KOPT-K1 (cell line): ENCODE measurements at regions not wholly inside any gene's neighbourhood (a gene's known extent, or its start where the extent isn't known, plus 50 kb on each side); places are given as distances from the start of the nearest gene placed in this dataset.
A peak's percentile ranks its signal among the peaks of the same experiment; 100 is the strongest.
"Not testable (repeated sequence)": the region's sequence is repeated elsewhere in the genome, so short reads cannot be mapped to it uniquely, and the experiment has no call there.

Experiments used
- H3K27ac ChIP-seq: fragments of 200-600 bp; sonication (generic); 2 replicates; pipeline ENCODE4 v1.5.1; 2016; ENCODE audit warnings: antibody characterized with exemption, mild to moderate bottlenecking, low read depth, low read length; ENCODE audit not compliant: poor library complexity, severe bottlenecking
- H3K36me3 ChIP-seq: fragments of 200-600 bp; sonication (generic); 2 replicates; pipeline ENCODE4 v1.5.1; 2017; ENCODE audit warnings: antibody characterized with exemption, mild to moderate bottlenecking, low read length, moderate library complexity; ENCODE audit not compliant: insufficient read depth
- H3K9me3 ChIP-seq: fragments of 200-600 bp; sonication (generic); 2 replicates; pipeline ENCODE4 v1.5.1; 2017; ENCODE audit warnings: antibody characterized with exemption, low read length, mild to moderate bottlenecking; ENCODE audit not compliant: insufficient read depth, poor library complexity, severe bottlenecking

GRCh38 chr21:31530897-31531705 lies 128.4 kb upstream of the SOD1 start:
- H3K27ac ChIP-seq = no peak overlapping the region
- no peaks in the 10 kb centered on the region for H3K9me3 ChIP-seq
- H3K36me3 ChIP-seq = no peaks in the 10 kb centered on the region

- Histone ChIP-seq H3K36me3 (no peaks in the 10 kb centered on the region), H3K27ac (no peak overlapping the region), H3K9me3 (no peaks in the 10 kb centered on the region)
Measured at GRCh38 chr21:31530364-31530763, 129.1 kb upstream of the SOD1 start.

GRCh38 chr21:31529406-31529805 lies 130.1 kb upstream of the SOD1 start:
- Histone ChIP-seq H3K27ac (no peak overlapping the region), H3K9me3 (no peaks in the 10 kb centered on the region), H3K36me3 (no peaks in the 10 kb centered on the region)

- H3K36me3 ChIP-seq = no peaks in the 10 kb centered on the region
- H3K9me3 ChIP-seq = no peaks in the 10 kb centered on the region
Measured at GRCh38 chr21:31526040-31526439, 133.5 kb upstream of the SOD1 start.

GRCh38 chr21:31524140-31524539 lies 135.4 kb upstream of the SOD1 start:
- H3K27ac ChIP-seq = no peak overlapping the region
- H3K9me3 ChIP-seq = no peaks in the 10 kb centered on the region
- H3K36me3 ChIP-seq = no peaks in the 10 kb centered on the region

More at GRCh38 chr21:31526040-31526439, 133.5 kb upstream of the SOD1 start:
- H3K27ac ChIP-seq = no peak overlapping the region

GRCh38 chr21:31521515-31521914 lies 138.0 kb upstream of the SOD1 start:
- Histone ChIP-seq H3K27ac (no peak overlapping the region), H3K9me3 (no peaks in the 10 kb centered on the region), H3K36me3 (no peaks in the 10 kb centered on the region)

GRCh38 chr21:31520561-31521098 lies 138.9 kb upstream of the SOD1 start:
- no peaks in the 10 kb centered on the region for H3K9me3 ChIP-seq
- H3K27ac ChIP-seq = no peak overlapping the region
- H3K36me3 ChIP-seq = no peaks in the 10 kb centered on the region

- H3K27ac ChIP-seq = no peak overlapping the region
- H3K9me3 ChIP-seq = no peaks in the 10 kb centered on the region
Measured at GRCh38 chr21:31518580-31518979, 140.9 kb upstream of the SOD1 start.

GRCh38 chr21:31517664-31518414 lies 141.7 kb upstream of the SOD1 start:
- no peaks in the 10 kb centered on the region for H3K36me3 ChIP-seq
- H3K9me3 ChIP-seq = no peaks in the 10 kb centered on the region
- no peak overlapping the region for H3K27ac ChIP-seq

More at GRCh38 chr21:31518580-31518979, 140.9 kb upstream of the SOD1 start:
- no peaks in the 10 kb centered on the region for H3K36me3 ChIP-seq

- no peaks in the 10 kb centered on the region for H3K36me3 ChIP-seq
- no peaks in the 10 kb centered on the region for H3K9me3 ChIP-seq
- no peak overlapping the region for H3K27ac ChIP-seq
Measured at GRCh38 chr21:31515253-31515652, 144.2 kb upstream of the SOD1 start.

- Histone ChIP-seq H3K9me3 (no peaks in the 10 kb centered on the region), H3K36me3 (no peaks in the 10 kb centered on the region), H3K27ac (no peak overlapping the region)
Measured at GRCh38 chr21:31514598-31514997, 144.9 kb upstream of the SOD1 start.

- H3K36me3 ChIP-seq, H3K27ac ChIP-seq, H3K9me3 ChIP-seq: not testable (repeated sequence)
Measured at GRCh38 chr21:31513541-31513940, 146.0 kb upstream of the SOD1 start.

GRCh38 chr21:31511999-31512398 lies 147.5 kb upstream of the SOD1 start:
- not testable (repeated sequence) for H3K27ac ChIP-seq, H3K9me3 ChIP-seq, H3K36me3 ChIP-seq

- Histone ChIP-seq H3K36me3 (no peaks in the 10 kb centered on the region), H3K27ac (no peak overlapping the region), H3K9me3 (no peaks in the 10 kb centered on the region)
Measured at GRCh38 chr21:31511258-31511657, 148.2 kb upstream of the SOD1 start.

GRCh38 chr21:31509194-31510017 lies 150.1 kb upstream of the SOD1 start:
- no peaks in the 10 kb centered on the region for H3K36me3 ChIP-seq
- peak overlapping the region; percentile 26 for H3K27ac ChIP-seq
- no peaks in the 10 kb centered on the region for H3K9me3 ChIP-seq
